K562 (cell line): ENCODE measurements at regions not wholly inside any gene's neighbourhood (a gene's known extent, or its start where the extent isn't known, plus 50 kb on each side); places are given as distances from the start of the nearest gene placed in this dataset.
"Not testable (repeated sequence)": the region's sequence is repeated elsewhere in the genome, so short reads cannot be mapped to it uniquely, and the experiment has no call there.

ENCODE experiments used
- ATAC-seq: fragments of 200-7000 bp; cut with Tn5 transposase; 3 replicates; pipeline ENCODE4 v1.9.1; 2020; ENCODE audit warnings: moderate library complexity
- BruUV-seq: library from RNA; stranded (reverse); fragments of 400-500 nt; replicated peaks from 2 replicates; lab custom pipeline; 2021; lab: Mats Ljungman, UMichigan
- CTCF ChIA-PET: fragments of 300-600 bp; formaldehyde crosslinking; extraction: SDS; loops from one replicate; lab custom pipeline; 2021; ENCODE audit warnings: low intra/inter-chr PET ratio; lab: Yijun Ruan, JAX
- POLR2A ChIA-PET: fragments of 300-600, 350-650 bp; sonication (Branson Sonifier 250); formaldehyde crosslinking; extraction: SDS; loops from one replicate; lab custom pipeline; 2021; ENCODE audit warnings: antibody characterized with exemption, inconsistent platforms; lab: Yijun Ruan, JAX
- DNase-seq, 4 experiments: peaks; one replicate each; pipeline versions ENCODE4 v3.0.0 to v3.0.0-alpha.2; 2011 to 2018; ENCODE audit warnings: low spot score in 3 of 4, mixed read lengths in 3 of 4; ENCODE audit errors: extremely low read depth in 1 of 4
- FAIRE-seq: peaks from 2 replicates; lab custom pipeline; 2011; peaks lifted over from hg19 to GRCh38; lab: Jason Lieb, UNC
- H2AFZ ChIP-seq: 2 replicates; pipeline ENCODE4 v1.6.0; 2011; ENCODE audit warnings: low read depth, low read length, control low read depth, inconsistent platforms
- H3K27ac ChIP-seq: fragments of 200-600 bp; 3 replicates; pipeline ENCODE4 v1.8.0; 2011; ENCODE audit warnings: low read depth, mild to moderate bottlenecking, control low read depth, inconsistent platforms, low read length, moderate library complexity, mixed read lengths; ENCODE audit errors: extremely low read depth
- H3K27me3 ChIP-seq, 2 experiments: fragments of 300-600 bp in 1 of 2; 2 replicates in 1 of 2; 3 replicates in 1 of 2; pipeline versions ENCODE4 v1.6.0 to v1.8.0; 2011; ENCODE audit warnings: inconsistent platforms in 2 of 2, low read length in 2 of 2, mild to moderate bottlenecking in 1 of 2, mixed read lengths in 1 of 2, moderate library complexity in 1 of 2; ENCODE audit not compliant: control insufficient read depth in 2 of 2, insufficient read depth in 2 of 2
- H3K36me3 ChIP-seq: fragments of 300-600 bp; 3 replicates; pipeline ENCODE4 v1.8.0; 2011; ENCODE audit warnings: mild to moderate bottlenecking, low read length, inconsistent platforms; ENCODE audit not compliant: control insufficient read depth, insufficient read depth
- H3K4me1 ChIP-seq, 2 experiments: fragments of 200-600 bp in 1 of 2; replicated peaks in 1 of 2; 2 replicates in 1 of 2; 3 replicates in 1 of 2; pipeline versions ENCODE4 v1.5.1 to v1.8.0; 2011; ENCODE audit warnings: inconsistent platforms in 2 of 2, low read length in 2 of 2, mild to moderate bottlenecking in 1 of 2, mixed read lengths in 1 of 2, moderate library complexity in 1 of 2; ENCODE audit not compliant: control insufficient read depth in 2 of 2, insufficient read depth in 2 of 2
- H3K4me2 ChIP-seq: 2 replicates; pipeline ENCODE4 v1.6.1; 2011; ENCODE audit warnings: low read length, control low read depth, inconsistent platforms, mixed read lengths; ENCODE audit not compliant: insufficient read depth
- H3K4me3 ChIP-seq: fragments of 200-600 bp; sonication (generic), shearing (Covaris generic); 2 replicates; pipeline ENCODE4 v1.5.1; 2016; ENCODE audit warnings: control low read depth, inconsistent platforms
- H3K79me2 ChIP-seq: fragments of 200-600 bp; 3 replicates; pipeline ENCODE4 v1.8.0; 2011; ENCODE audit warnings: low read length, inconsistent platforms; ENCODE audit not compliant: control insufficient read depth, insufficient read depth
- H3K9ac ChIP-seq, 2 experiments: 2 replicates each; pipeline versions ENCODE4 v1.6.0 to v1.6.1; 2011; ENCODE audit warnings: low read depth in 2 of 2, low read length in 2 of 2, control low read depth in 1 of 2, inconsistent platforms in 1 of 2, mild to moderate bottlenecking in 1 of 2, mixed read lengths in 1 of 2; ENCODE audit not compliant: insufficient read depth in 1 of 2
- H3K9me1 ChIP-seq: one replicate; pipeline ENCODE4 v1.6.0; 2011; ENCODE audit warnings: inconsistent platforms, mild to moderate bottlenecking, low read length, moderate library complexity; ENCODE audit not compliant: control insufficient read depth, insufficient read depth
- H3K9me3 ChIP-seq: replicated peaks from 2 replicates; pipeline ENCODE4 v1.5.1; 2011; ENCODE audit warnings: low read depth, low read length, inconsistent platforms; ENCODE audit not compliant: control insufficient read depth, insufficient read depth
- H4K20me1 ChIP-seq: replicated peaks from 2 replicates; pipeline ENCODE4 v1.6.1; 2011; ENCODE audit warnings: low read length, inconsistent platforms, mixed read lengths; ENCODE audit not compliant: control insufficient read depth, insufficient read depth
- REST ChIP-seq, 2 experiments: fragments of 450-650 bp; formaldehyde crosslinking in 1 of 2; IDR thresholded peaks; 2 replicates each; pipeline versions ENCODE4 v1.4.0 to v1.6.1; 2014 to 2020; ENCODE audit warnings: mild to moderate bottlenecking in 2 of 2, borderline replicate concordance in 1 of 2, low read depth in 1 of 2
- ZNF778 ChIP-seq: fragments of 450-650 bp; formaldehyde crosslinking; IDR thresholded peaks from 2 replicates; pipeline ENCODE4 v1.4.0; 2020; ENCODE audit warnings: mild to moderate bottlenecking, moderate library complexity
- WGBS: fragments of 100-300 bp; shearing (Covaris generic); methylation state at CpG from one replicate; pipeline ENCODE4 v1.1.6; 2016; ENCODE audit warnings: low coverage, mixed read lengths; ENCODE audit not compliant: insufficient coverage; ENCODE audit errors: missing lambda C conversion rate; 5-methylcytosine and 5-hydroxymethylcytosine counted together
- in situ Hi-C: fragments of 300-500 bp; cut with MboI; formaldehyde crosslinking; loops from 4 replicates; pipeline ENCODE4 v1.15.0; 2018; ENCODE audit warnings: inconsistent platforms, mixed read lengths
- intact Hi-C: fragments of 100-400 bp; cut with micrococcal nuclease; formaldehyde crosslinking; loops from 2 replicates; pipeline ENCODE4 v1.14.2; 2022

GRCh38 chr4:53941331-53941730, 123.1 kb downstream of the CHIC2 start (continued):
- TF ChIP-seq REST (IDR thresholded peaks at IDR 0.05; ENCODE audit: borderline replicate concordance) (no peak), REST (CRISPR knock-in tag; IDR thresholded peaks at IDR 0.05; ENCODE audit: low read depth) (no peak), ZNF778 (CRISPR knock-in tag) (no peak)

GRCh38 chr4:53939892-53940291, 124.5 kb downstream of the CHIC2 start:
- H3K9ac ChIP-seq, BruUV-seq, intact Hi-C loops, H3K4me3 ChIP-seq, H3K79me2 ChIP-seq, H2AFZ ChIP-seq, in situ Hi-C loops, DNase-seq, H3K4me1 ChIP-seq, H3K27me3 ChIP-seq, CTCF ChIA-PET, ATAC-seq, H3K9me3 ChIP-seq, FAIRE-seq, H3K27ac ChIP-seq, H3K9me1 ChIP-seq, H3K36me3 ChIP-seq, H3K4me2 ChIP-seq, POLR2A ChIA-PET, H4K20me1 ChIP-seq: not testable (repeated sequence)
- 4% methylated on average over 3 of the region's 3 CpGs for WGBS
